ENCODE measurements at regions not wholly inside any gene's neighbourhood (a gene's known extent, or its start where the extent isn't known, plus 50 kb on each side); places are given as distances from the start of the nearest gene placed in this dataset.
"Not testable (repeated sequence)": the region's sequence is repeated elsewhere in the genome, so short reads cannot be mapped to it uniquely, and the experiment has no call there.

GRCh38 chr4:147285751-147286150, 195.1 kb upstream of the EDNRA start:
- H3K36me3 Mint-ChIP-seq (ENCODE audit: low read depth), result no peaks in the 10 kb centered on the region
- H3K9me3 ChIP-seq (ENCODE audit: control insufficient read depth, low read length, poor library complexity, severe bottlenecking), result no peaks in the 10 kb centered on the region
- H3K27me3 Mint-ChIP-seq, result no peaks in the 10 kb centered on the region
- DNase-seq (no peak), ATAC-seq (no peak)
- no peak overlapping the region for H3K27ac Mint-ChIP-seq
- H3K4me3 Mint-ChIP-seq, result no peak overlapping the region
- no peaks in the 10 kb centered on the region for H3K4me1 Mint-ChIP-seq

- no peak for DNase-seq
- Mint-ChIP-seq H3K27ac (no peak overlapping the region), H3K4me3 (no peak overlapping the region), H3K36me3 (ENCODE audit: low read depth) (no peaks in the 10 kb centered on the region), H3K4me1 (no peaks in the 10 kb centered on the region), H3K27me3 (no peaks in the 10 kb centered on the region)
- ATAC-seq, result no peak
- no peaks in the 10 kb centered on the region for H3K9me3 ChIP-seq (ENCODE audit: control insufficient read depth, low read length, poor library complexity, severe bottlenecking)
Observed at GRCh38 chr4:147286846-147287587, 193.9 kb upstream of the EDNRA start.

GRCh38 chr4:147287588-147287890, 193.4 kb upstream of the EDNRA start:
- ATAC-seq (no peak), DNase-seq (no peak)
- Mint-ChIP-seq H3K27me3 (no peaks in the 10 kb centered on the region), H3K27ac (no peak overlapping the region), H3K4me1 (no peaks in the 10 kb centered on the region), H3K36me3 (ENCODE audit: low read depth) (no peaks in the 10 kb centered on the region), H3K4me3 (no peak overlapping the region)
- H3K9me3 ChIP-seq (ENCODE audit: control insufficient read depth, low read length, poor library complexity, severe bottlenecking), result no peaks in the 10 kb centered on the region

- no peaks in the 10 kb centered on the region for H3K36me3 Mint-ChIP-seq (ENCODE audit: low read depth)
- no peak for ATAC-seq
- H3K4me1 Mint-ChIP-seq, result no peaks in the 10 kb centered on the region
- no peaks in the 10 kb centered on the region for H3K27me3 Mint-ChIP-seq
- H3K27ac Mint-ChIP-seq, result no peak overlapping the region
- DNase-seq, result no peak
- H3K4me3 Mint-ChIP-seq, result no peak overlapping the region
- H3K9me3 ChIP-seq (ENCODE audit: control insufficient read depth, low read length, poor library complexity, severe bottlenecking), result no peaks in the 10 kb centered on the region
Observed at GRCh38 chr4:147288512-147288911, 192.4 kb upstream of the EDNRA start.

- Mint-ChIP-seq H3K27me3 (no peaks in the 10 kb centered on the region), H3K27ac (no peak overlapping the region), H3K4me1 (no peaks in the 10 kb centered on the region), H3K4me3 (no peak overlapping the region), H3K36me3 (ENCODE audit: low read depth) (no peaks in the 10 kb centered on the region)
- no peak for DNase-seq
- no peak for ATAC-seq
- H3K9me3 ChIP-seq (ENCODE audit: control insufficient read depth, low read length, poor library complexity, severe bottlenecking), result no peaks in the 10 kb centered on the region
Observed at GRCh38 chr4:147289181-147289580, 191.7 kb upstream of the EDNRA start.

GRCh38 chr4:147292604-147293313, 188.1 kb upstream of the EDNRA start:
- not testable (repeated sequence) for H3K9me3 ChIP-seq (ENCODE audit: control insufficient read depth, low read length, poor library complexity, severe bottlenecking); H3K36me3 Mint-ChIP-seq (ENCODE audit: low read depth); H3K4me3 Mint-ChIP-seq; DNase-seq; H3K4me1 Mint-ChIP-seq; H3K27me3 Mint-ChIP-seq; H3K27ac Mint-ChIP-seq; ATAC-seq

- H3K4me1 Mint-ChIP-seq; H3K27me3 Mint-ChIP-seq; H3K9me3 ChIP-seq (ENCODE audit: control insufficient read depth, low read length, poor library complexity, severe bottlenecking); H3K27ac Mint-ChIP-seq; DNase-seq; H3K4me3 Mint-ChIP-seq; H3K36me3 Mint-ChIP-seq (ENCODE audit: low read depth); ATAC-seq: not testable (repeated sequence)
Observed at GRCh38 chr4:147293314-147293677, 187.6 kb upstream of the EDNRA start.

GRCh38 chr4:147299205-147299604, 181.7 kb upstream of the EDNRA start:
- no peak overlapping the region for H3K4me3 Mint-ChIP-seq
- H3K36me3 Mint-ChIP-seq (ENCODE audit: low read depth), result no peaks in the 10 kb centered on the region
- no peaks in the 10 kb centered on the region for H3K27me3 Mint-ChIP-seq
- no peak overlapping the region for H3K27ac Mint-ChIP-seq
- H3K9me3 ChIP-seq (ENCODE audit: control insufficient read depth, low read length, poor library complexity, severe bottlenecking), result no peaks in the 10 kb centered on the region
- ATAC-seq (no peak), DNase-seq (no peak)
- H3K4me1 Mint-ChIP-seq, result no peaks in the 10 kb centered on the region

- H3K4me3 Mint-ChIP-seq, result no peak overlapping the region
- H3K4me1 Mint-ChIP-seq, result no peaks in the 10 kb centered on the region
- ATAC-seq, result no peak
Observed at GRCh38 chr4:147303174-147303872, 177.6 kb upstream of the EDNRA start.

GRCh38 chr4:147303873-147304229, 177.0 kb upstream of the EDNRA start:
- no peak overlapping the region for H3K4me3 Mint-ChIP-seq

More at GRCh38 chr4:147303174-147303872, 177.6 kb upstream of the EDNRA start:
- no peak overlapping the region for H3K27ac Mint-ChIP-seq
- H3K9me3 ChIP-seq (ENCODE audit: control insufficient read depth, low read length, poor library complexity, severe bottlenecking), result no peaks in the 10 kb centered on the region
- H3K27me3 Mint-ChIP-seq, result no peaks in the 10 kb centered on the region
- H3K36me3 Mint-ChIP-seq (ENCODE audit: low read depth), result no peaks in the 10 kb centered on the region
- no peak for DNase-seq

GRCh38 chr4:147307896-147308674, 172.8 kb upstream of the EDNRA start:
- Mint-ChIP-seq H3K27me3 (no peaks in the 10 kb centered on the region), H3K27ac (no peak overlapping the region), H3K4me3 (no peak overlapping the region), H3K36me3 (ENCODE audit: low read depth) (no peaks in the 10 kb centered on the region), H3K4me1 (no peaks in the 10 kb centered on the region)
- DNase-seq, result no peak
- ATAC-seq, result no peak
- no peaks in the 10 kb centered on the region for H3K9me3 ChIP-seq (ENCODE audit: control insufficient read depth, low read length, poor library complexity, severe bottlenecking)

More at GRCh38 chr4:147303873-147304229, 177.0 kb upstream of the EDNRA start:
- Mint-ChIP-seq H3K27me3 (no peaks in the 10 kb centered on the region), H3K4me1 (no peaks in the 10 kb centered on the region), H3K27ac (no peak overlapping the region), H3K36me3 (ENCODE audit: low read depth) (no peaks in the 10 kb centered on the region)
- DNase-seq, result no peak
- ATAC-seq, result no peak
- H3K9me3 ChIP-seq (ENCODE audit: control insufficient read depth, low read length, poor library complexity, severe bottlenecking), result no peaks in the 10 kb centered on the region

GRCh38 chr4:147309434-147309833, 171.5 kb upstream of the EDNRA start:
- H3K36me3 Mint-ChIP-seq (ENCODE audit: low read depth), result no peaks in the 10 kb centered on the region
- H3K27ac Mint-ChIP-seq, result no peak overlapping the region
- no peaks in the 10 kb centered on the region for H3K9me3 ChIP-seq (ENCODE audit: control insufficient read depth, low read length, poor library complexity, severe bottlenecking)
- ATAC-seq (no peak), DNase-seq (no peak)
- no peak overlapping the region for H3K4me3 Mint-ChIP-seq
- H3K4me1 Mint-ChIP-seq, result no peaks in the 10 kb centered on the region
- H3K27me3 Mint-ChIP-seq, result no peaks in the 10 kb centered on the region

GRCh38 chr4:147310312-147310711, 170.6 kb upstream of the EDNRA start:
- no peaks in the 10 kb centered on the region for H3K9me3 ChIP-seq (ENCODE audit: control insufficient read depth, low read length, poor library complexity, severe bottlenecking)
- no peak overlapping the region for H3K27ac Mint-ChIP-seq
- no peak overlapping the region for H3K4me3 Mint-ChIP-seq
- no peaks in the 10 kb centered on the region for H3K36me3 Mint-ChIP-seq (ENCODE audit: low read depth)
- H3K4me1 Mint-ChIP-seq, result no peaks in the 10 kb centered on the region
- no peaks in the 10 kb centered on the region for H3K27me3 Mint-ChIP-seq
- DNase-seq (no peak), ATAC-seq (no peak)
